Stomach smooth muscle (tissue), 2 donors: ENCODE measurements at regions not wholly inside any gene's neighbourhood (a gene's known extent, or its start where the extent isn't known, plus 50 kb on each side); places are given as distances from the start of the nearest gene placed in this dataset.

Experiments used
- H3K27ac ChIP-seq: one replicate; pipeline ENCODE4 v1.7.0; 2013; ENCODE audit warnings: mild to moderate bottlenecking, low read length, inconsistent platforms
- H3K27me3 ChIP-seq, 2 donors: one replicate each; pipeline ENCODE4 v1.7.0; 2013; ENCODE audit warnings: low read length in 2 of 2; ENCODE audit not compliant: insufficient read depth in 2 of 2, control insufficient read depth in 1 of 2
- H3K36me3 ChIP-seq, 2 donors: one replicate each; pipeline ENCODE4 v1.7.0; 2013; ENCODE audit warnings: low read length in 2 of 2; ENCODE audit not compliant: control insufficient read depth in 2 of 2, insufficient read depth in 2 of 2
- H3K4me1 ChIP-seq: one replicate; pipeline ENCODE4 v1.7.0; 2013; ENCODE audit warnings: low read length; ENCODE audit not compliant: control insufficient read depth, insufficient read depth
- H3K4me3 ChIP-seq, 2 donors: one replicate each; pipeline ENCODE4 v1.7.0; 2013; ENCODE audit warnings: low read length in 2 of 2
- H3K9ac ChIP-seq, 2 donors: one replicate each; pipeline ENCODE4 v1.7.0; 2013; ENCODE audit warnings: low read length in 2 of 2, mild to moderate bottlenecking in 1 of 2
- H3K9me3 ChIP-seq, 2 donors: one replicate each; pipeline ENCODE4 v1.7.0; 2013; ENCODE audit warnings: low read length in 2 of 2; ENCODE audit not compliant: control insufficient read depth in 2 of 2
- donor health status: healthy.
- donor health status: Pancreatic carcinoma.

DNA sequence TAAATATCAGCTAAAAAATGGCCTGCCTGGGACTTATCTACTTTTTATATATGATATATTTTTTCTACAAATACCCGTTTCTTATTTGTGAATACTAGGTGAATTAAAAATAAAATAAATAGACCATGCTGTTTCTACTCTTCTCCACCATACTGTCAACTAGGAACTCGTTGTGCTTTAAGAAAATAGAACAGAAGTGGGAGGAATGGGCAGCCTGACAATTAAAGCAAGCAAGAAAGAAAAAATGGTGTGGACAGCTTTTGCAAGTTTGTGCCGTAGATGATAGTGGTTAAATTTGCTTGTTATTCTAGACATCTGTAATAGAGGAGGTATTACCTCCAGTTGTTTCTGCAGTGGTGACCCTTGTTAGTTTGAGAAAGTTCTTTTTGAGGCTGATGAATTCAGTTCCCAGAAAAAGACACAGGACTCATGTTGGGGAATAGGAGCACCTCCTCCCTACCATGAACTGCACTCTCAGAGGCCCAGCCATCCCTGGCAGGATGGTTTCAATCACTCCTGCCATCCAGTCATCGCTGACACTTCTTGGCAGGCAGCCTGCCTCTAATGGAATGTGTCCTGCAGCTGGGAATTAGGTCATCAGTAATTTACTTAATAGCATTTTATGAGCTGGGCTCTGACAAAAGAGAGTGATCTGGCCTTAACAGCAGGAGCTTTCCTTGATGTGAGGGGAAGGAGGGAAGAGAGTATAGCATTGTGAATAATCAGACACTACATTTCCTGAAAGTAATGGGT lies 105.0 kb upstream of the GAP43 start:
- H3K4me3 ChIP-seq, result no peak overlapping the region
- no peaks in the 10 kb centered on the region for H3K9me3 ChIP-seq
- H3K27me3 ChIP-seq, result no peaks in the 10 kb centered on the region
- H3K36me3 ChIP-seq, result no peaks in the 10 kb centered on the region
- no peak overlapping the region for H3K27ac ChIP-seq
- no peaks in the 10 kb centered on the region for H3K4me1 ChIP-seq
- no peak overlapping the region for H3K9ac ChIP-seq

DNA sequence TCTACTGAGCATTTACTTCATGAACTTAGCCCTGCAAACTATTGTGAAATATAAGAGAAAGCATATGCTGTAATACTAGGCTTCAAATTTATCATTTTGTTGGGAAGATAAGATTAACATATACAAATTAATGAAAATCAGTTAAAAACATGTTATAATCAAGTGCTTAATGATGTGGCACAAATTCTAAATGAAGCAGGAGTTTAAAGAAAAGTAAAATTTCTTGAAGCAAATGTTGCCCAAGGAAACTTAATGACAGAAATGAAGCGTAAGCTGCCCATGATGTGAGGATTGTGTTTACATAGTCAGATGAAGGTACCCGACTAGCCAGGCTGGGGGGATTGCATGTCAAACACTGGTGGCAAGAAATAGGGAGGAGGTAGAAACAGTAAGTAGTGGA lies 103.1 kb upstream of the GAP43 start:
- Histone ChIP-seq H3K36me3 (no peaks in the 10 kb centered on the region), H3K4me1 (no peaks in the 10 kb centered on the region), H3K27ac (no peak overlapping the region), H3K4me3 (no peak overlapping the region), H3K9me3 (no peaks in the 10 kb centered on the region), H3K9ac (no peak overlapping the region), H3K27me3 (no peaks in the 10 kb centered on the region)

DNA sequence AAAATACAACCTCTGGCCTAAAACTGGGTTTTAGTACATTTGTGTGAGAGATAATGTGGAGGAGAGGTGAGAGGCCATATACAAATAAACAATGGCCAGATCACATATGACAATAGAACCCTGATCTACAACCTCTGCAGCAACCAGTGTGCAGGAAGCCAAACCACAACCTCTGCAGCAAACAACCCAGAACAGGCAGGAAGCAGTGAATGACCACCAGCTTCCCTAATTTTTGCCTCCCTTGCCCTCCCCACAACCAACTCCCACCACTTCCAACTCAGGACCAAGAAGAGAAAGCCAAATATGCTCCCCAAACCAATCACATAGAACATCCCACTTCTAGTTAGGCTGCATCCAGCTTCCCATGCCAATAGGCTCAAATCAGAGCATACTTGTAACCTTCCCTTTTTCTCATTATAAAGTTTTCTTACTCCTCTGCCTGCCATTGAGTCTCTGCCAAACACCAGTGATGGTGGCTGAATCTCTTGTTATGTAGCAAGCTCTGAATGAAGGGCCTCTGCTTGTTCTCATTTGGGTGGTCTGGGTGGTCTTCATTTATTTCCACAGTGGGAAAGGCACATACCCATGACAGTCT lies 102.6 kb upstream of the GAP43 start:
- Histone ChIP-seq H3K4me1 (no peaks in the 10 kb centered on the region), H3K27me3 (no peaks in the 10 kb centered on the region), H3K9ac (no peak overlapping the region), H3K36me3 (no peaks in the 10 kb centered on the region), H3K9me3 (no peaks in the 10 kb centered on the region), H3K27ac (no peak overlapping the region), H3K4me3 (no peak overlapping the region)

DNA sequence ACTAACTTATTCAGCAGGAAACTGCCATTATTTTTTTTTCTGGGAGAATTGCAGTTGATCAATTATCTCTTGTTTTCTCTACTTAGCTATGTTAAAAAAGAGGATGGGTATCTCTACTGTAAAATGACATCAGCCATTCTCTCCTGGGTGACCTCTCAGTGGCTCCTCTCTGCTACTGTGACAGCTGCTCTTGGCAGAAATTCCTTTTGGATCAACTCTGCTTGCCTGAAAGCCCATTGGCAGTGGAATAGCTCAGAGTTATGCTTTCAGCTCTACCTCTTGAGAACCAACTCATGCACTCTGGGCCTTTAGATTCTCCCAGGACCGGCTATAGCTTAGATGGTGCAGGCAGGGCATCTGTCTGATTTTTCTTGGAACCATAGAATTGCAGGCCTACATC lies 99.9 kb upstream of the GAP43 start:
- no peak overlapping the region for H3K4me3 ChIP-seq
- no peak overlapping the region for H3K27ac ChIP-seq
- no peaks in the 10 kb centered on the region for H3K27me3 ChIP-seq
- no peaks in the 10 kb centered on the region for H3K9me3 ChIP-seq
- no peaks in the 10 kb centered on the region for H3K4me1 ChIP-seq
- H3K36me3 ChIP-seq, result no peaks in the 10 kb centered on the region
- H3K9ac ChIP-seq, result no peak overlapping the region

DNA sequence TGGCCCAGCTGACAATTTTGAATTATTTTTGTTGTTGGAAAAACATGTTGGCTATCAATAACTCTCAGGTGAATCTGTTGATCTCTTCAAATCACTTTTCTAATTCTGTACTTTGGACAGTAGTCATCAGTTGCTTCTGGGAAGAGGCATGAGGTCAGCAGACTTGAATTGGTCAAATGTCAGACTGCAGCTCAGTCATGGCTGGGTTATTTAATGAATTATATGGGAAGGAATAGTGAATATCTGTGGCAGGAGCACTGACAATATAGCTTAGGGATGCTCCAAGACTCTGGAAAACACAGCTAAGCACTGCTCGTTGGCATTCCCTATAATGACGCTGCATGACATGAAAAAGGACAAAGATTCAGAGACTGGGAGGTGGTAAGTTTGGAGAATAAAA lies 98.8 kb upstream of the GAP43 start:
- Histone ChIP-seq H3K27ac (no peak overlapping the region), H3K36me3 (no peaks in the 10 kb centered on the region)

DNA sequence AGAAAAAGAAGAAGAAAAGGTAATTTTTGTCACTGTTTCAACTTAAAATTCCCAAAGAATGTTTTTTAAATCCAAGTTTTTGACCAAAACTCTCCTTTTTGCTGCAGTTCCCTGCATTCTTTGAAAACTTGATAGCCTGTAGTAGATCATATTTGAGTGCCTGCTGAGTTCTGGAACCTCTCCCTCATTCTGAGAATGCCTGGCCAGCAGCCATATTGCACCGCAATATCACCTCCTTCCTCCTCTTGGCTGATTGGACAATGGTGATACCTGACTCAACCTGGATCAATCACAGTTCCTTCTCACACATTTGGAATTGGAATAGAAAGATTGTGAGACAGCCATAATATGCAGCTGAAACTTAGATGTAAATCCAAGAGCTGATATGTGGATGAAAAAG lies 97.6 kb upstream of the GAP43 start:
- no peak overlapping the region for H3K9ac ChIP-seq
- no peaks in the 10 kb centered on the region for H3K36me3 ChIP-seq
- no peaks in the 10 kb centered on the region for H3K9me3 ChIP-seq
- H3K27me3 ChIP-seq, result no peaks in the 10 kb centered on the region
- no peaks in the 10 kb centered on the region for H3K4me1 ChIP-seq
- H3K27ac ChIP-seq, result no peak overlapping the region
- H3K4me3 ChIP-seq, result no peak overlapping the region

More for the DNA sequence above, 98.8 kb upstream of the GAP43 start:
- Histone ChIP-seq H3K9ac (no peak overlapping the region), H3K9me3 (no peaks in the 10 kb centered on the region), H3K4me3 (no peak overlapping the region), H3K4me1 (no peaks in the 10 kb centered on the region), H3K27me3 (no peaks in the 10 kb centered on the region)

DNA sequence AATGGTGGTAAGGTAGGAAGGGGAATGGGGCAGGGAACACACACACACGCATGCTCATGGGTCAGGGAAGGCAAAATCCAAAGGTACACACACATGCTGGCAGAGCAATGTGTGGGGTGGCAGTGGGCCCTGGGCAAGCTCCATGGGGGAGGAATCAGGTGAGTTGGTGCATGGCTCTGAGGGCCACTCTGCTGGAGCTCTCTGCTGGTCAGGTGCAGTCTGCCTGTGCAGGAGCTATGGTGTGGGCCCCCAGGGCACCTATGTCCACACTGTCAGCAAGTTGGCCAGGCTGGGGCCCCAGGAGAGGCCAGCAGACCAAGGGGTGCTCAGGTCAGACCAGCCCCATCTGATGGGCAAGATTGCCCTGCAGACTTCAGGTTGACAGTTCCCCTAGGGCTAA lies 90.1 kb upstream of the GAP43 start:
- H3K9me3 ChIP-seq, result peaks cover 0 to 3% of the 10 kb centered on the region in 2 donors
- H3K9ac ChIP-seq, result no peak overlapping the region
- H3K4me1 ChIP-seq, result no peaks in the 10 kb centered on the region
- no peak overlapping the region for H3K4me3 ChIP-seq
- H3K27me3 ChIP-seq, result no peaks in the 10 kb centered on the region
- H3K36me3 ChIP-seq, result no peaks in the 10 kb centered on the region
- no peak overlapping the region for H3K27ac ChIP-seq

DNA sequence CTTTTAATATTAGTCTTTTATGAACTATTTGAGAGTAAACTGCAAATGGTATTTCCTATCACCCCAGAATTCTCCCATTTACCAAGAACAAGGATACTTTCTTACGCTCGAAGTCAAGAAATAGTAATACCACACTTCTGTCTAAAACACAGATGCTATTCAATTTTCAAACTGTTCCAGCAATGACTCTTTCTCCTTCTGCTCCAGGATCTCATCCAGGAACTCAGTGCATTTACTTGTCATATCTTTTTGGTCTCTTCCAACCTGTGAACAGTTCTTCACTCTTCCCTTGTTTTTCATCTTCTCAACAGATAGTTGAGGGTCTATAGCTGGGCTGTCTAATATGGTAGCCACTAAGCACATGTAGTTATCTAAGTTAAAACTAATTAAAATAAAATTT lies 87.1 kb upstream of the GAP43 start:
- H3K27ac ChIP-seq, result no peak overlapping the region
- no peak overlapping the region for H3K4me3 ChIP-seq
- H3K27me3 ChIP-seq, result no peaks in the 10 kb centered on the region
- no peaks in the 10 kb centered on the region for H3K4me1 ChIP-seq
- H3K36me3 ChIP-seq, result no peaks in the 10 kb centered on the region
- H3K9me3 ChIP-seq, result peaks cover 0 to 3% of the 10 kb centered on the region in 2 donors
- H3K9ac ChIP-seq, result no peak overlapping the region

DNA sequence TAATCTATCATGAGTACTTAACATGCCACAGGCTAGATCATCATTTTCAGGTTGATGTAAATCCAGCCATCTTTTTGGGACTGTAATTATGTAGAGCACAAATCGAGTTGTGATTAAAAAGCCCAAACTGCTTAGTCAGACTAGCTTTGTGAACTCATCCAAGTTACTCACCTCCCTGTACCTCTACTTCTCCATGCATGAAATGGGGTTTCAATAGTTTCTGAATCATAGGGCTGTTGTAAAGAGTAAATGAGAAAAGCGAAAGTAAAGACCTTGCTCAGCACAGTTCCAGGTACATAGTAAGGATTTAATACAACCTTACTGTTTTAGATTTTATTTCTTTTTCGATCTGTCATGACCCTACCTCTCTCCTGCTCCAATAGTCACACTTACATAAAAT lies 85.6 kb upstream of the GAP43 start:
- H3K27ac ChIP-seq, result no peak overlapping the region
- no peaks in the 10 kb centered on the region for H3K4me1 ChIP-seq
- H3K9me3 ChIP-seq, result peaks cover 0 to 3% of the 10 kb centered on the region in 2 donors
- no peaks in the 10 kb centered on the region for H3K27me3 ChIP-seq
- no peak overlapping the region for H3K9ac ChIP-seq
- no peaks in the 10 kb centered on the region for H3K36me3 ChIP-seq
- no peak overlapping the region for H3K4me3 ChIP-seq

DNA sequence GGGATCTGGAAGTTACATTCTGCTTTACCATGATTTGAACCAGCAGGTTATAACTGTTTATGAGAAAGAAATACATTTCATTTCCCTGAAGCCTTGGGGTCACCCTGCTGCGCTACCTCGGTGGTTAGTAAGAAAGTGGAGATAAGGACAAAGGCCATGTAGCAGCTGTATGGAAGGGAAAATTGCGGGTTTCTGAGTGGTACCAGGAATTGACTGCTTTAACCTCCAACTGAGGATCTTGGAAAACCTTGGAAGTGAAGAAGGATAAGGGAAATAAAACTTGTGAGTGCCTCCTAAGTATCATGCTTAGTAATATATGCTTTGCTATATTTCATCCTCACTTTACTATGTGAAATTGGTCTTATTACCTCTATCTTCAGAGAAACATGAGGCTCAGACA lies 76.1 kb upstream of the GAP43 start:
- H3K4me3 ChIP-seq, result no peak overlapping the region
- H3K27ac ChIP-seq, result no peak overlapping the region
- H3K27me3 ChIP-seq, result no peaks in the 10 kb centered on the region
- H3K9me3 ChIP-seq, result no peaks in the 10 kb centered on the region
- H3K9ac ChIP-seq, result no peak overlapping the region
- H3K36me3 ChIP-seq, result no peaks in the 10 kb centered on the region
- H3K4me1 ChIP-seq, result no peaks in the 10 kb centered on the region

DNA sequence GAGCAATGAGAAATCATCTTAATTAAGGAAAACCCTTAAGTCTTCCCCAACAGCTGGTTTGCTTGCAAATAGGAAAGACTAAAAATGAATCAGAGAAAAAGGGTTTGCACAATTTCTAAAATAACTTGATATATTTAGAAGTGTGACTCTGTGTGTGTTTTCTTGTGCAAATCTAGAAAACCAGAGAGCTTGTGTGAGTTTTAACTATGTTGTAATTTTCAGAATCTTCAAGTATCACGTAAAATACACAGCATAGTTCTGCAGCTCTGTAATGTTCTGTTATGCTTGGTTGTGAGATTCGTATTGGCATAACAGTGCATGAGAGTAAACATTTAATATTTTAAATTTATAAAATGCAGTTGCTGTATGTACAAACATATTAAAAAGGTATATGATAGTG lies 74.7 kb upstream of the GAP43 start:
- H3K9me3 ChIP-seq, result no peaks in the 10 kb centered on the region
- no peak overlapping the region for H3K4me3 ChIP-seq
- H3K27me3 ChIP-seq, result no peaks in the 10 kb centered on the region
- no peaks in the 10 kb centered on the region for H3K36me3 ChIP-seq
- no peak overlapping the region for H3K9ac ChIP-seq
- no peak overlapping the region for H3K27ac ChIP-seq
- H3K4me1 ChIP-seq, result no peaks in the 10 kb centered on the region
